ENCODE measurements at regions not wholly inside any gene's neighbourhood (a gene's known extent, or its start where the extent isn't known, plus 50 kb on each side); places are given as distances from the start of the nearest gene placed in this dataset.

DNA sequence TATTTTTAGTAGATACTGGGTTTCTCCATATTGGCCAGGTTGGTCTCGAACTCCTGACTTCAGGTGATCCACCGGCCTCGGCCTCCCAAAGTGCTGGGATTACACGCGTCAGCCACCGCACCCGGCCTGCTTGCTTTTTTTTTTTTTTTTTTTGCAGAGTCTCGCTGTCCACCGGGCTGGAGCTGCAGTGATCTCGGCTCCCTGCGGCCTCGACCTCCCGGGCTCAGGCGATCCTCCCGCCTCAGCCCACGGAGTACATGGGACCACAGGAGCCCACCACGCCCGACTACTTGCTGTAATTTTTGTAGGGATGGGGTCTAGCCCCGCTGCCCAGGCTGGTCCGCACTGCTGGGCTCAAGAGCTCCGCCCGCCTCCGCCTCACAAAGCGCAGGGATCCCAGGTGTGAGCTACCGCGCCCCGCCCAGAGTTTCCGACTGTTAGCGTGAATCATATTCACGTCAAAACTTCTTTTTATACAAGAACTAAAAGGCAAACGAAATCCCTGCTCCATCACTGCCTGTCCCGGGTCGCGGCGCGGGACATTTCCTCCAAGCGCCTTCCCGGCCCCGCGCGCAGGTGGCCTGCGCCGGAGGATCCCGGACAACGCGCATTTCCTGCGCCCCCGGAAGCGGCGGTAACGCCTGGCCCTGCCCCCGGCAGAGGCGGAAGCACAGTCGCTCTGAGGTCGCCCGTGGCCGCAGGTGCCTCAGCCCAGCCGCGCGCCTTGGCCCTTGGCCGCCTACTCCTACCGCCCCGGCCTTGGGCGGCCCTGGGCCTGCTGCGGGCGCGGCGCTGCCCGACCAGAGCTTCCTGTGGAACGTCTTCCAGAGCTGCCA lies 50.9 kb upstream of the APOD start:
- ATAC-seq: peak; percentile 92 to 94
